ELF-1 (cell line): ENCODE measurements at regions not wholly inside any gene's neighbourhood (a gene's known extent, or its start where the extent isn't known, plus 50 kb on each side); places are given as distances from the start of the nearest gene placed in this dataset.

ENCODE experiments used
- DNase-seq: peaks from one replicate; pipeline ENCODE4 v3.0.0-alpha.2; 2016; ENCODE audit warnings: low read depth, low spot score

GRCh38 chr2:204268458-204268857 lies 276.8 kb upstream of the PARD3B start:
- DNase-seq = no peak

- no peak for DNase-seq
Observed at GRCh38 chr2:204268971-204269370, 276.3 kb upstream of the PARD3B start.

DNA sequence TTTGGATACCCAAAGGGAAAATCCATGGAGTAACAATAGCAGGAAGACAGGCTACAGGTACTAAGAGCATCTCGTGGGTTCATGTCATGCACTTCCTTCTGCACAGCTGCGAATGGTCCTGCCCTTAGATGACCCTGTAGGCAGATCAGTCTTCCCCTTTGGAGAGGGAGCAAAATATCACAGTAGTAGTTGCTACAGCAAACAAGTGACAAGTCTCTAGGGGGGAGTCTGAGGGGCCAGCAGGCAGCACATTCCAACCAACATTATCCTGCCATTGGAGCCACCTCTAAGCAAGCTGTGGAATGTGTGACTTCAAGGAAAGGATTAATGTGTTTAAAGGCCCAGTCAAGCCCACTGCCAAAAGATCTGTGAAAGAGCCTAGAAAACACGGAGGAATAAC lies 273.2 kb upstream of the PARD3B start:
- peak; percentile 58 for DNase-seq

DNA sequence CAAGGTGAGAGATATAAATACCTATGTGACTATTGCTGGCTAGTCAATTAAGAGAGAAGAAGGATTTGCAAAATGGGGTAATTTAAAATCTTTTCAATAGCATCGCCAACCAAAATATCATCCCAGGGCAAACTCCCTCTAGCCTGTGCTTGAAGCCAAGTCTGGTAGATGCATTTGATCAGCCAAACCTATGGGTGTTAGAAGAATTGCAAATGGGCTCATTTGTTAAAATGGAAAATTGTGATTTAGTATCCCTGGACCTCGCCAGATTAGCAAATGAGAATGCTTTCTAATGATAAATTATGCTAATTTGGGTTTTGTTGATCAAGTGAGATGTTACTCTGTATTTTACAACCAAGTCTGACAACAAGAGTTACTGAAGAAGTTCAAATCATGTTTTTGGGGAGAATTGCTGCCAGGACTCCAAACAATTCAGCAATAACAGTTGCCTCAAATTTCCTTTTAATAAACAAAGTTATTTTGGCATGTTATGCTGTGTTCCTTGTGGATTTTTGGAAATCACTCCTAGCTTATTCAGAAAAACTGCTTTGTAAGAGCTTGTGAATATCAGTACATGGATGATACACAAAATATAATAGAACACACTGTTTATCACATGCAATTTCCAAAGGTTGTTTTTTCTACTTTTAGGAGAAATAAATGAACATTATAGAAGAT lies 272.5 kb upstream of the PARD3B start:
- DNase-seq = no peak

GRCh38 chr2:204274429-204274828 lies 270.8 kb upstream of the PARD3B start:
- no peak for DNase-seq

GRCh38 chr2:204274991-204275390 lies 270.3 kb upstream of the PARD3B start:
- DNase-seq = no peak

DNA sequence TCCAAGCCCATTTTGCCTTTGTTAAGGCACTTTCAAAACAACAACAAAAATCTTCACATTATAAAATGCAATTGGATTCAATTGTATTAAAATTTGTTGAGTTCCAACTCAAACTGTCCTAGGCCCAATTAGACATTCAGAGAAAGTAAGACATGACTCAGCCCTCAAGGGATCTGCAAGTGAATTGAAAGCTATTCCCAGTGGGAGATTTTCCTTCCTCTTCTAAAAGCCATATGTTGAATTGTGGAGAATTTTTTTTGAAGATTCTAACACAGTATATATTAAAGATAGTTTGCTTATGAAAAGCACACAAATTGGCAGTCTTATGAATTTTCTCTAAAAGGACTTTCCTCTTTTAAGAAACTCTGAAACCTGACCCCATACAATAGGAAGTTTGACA lies 268.0 kb upstream of the PARD3B start:
- DNase-seq = no peak

- no peak for DNase-seq
Observed at GRCh38 chr2:204278454-204278853, 266.8 kb upstream of the PARD3B start.

DNA sequence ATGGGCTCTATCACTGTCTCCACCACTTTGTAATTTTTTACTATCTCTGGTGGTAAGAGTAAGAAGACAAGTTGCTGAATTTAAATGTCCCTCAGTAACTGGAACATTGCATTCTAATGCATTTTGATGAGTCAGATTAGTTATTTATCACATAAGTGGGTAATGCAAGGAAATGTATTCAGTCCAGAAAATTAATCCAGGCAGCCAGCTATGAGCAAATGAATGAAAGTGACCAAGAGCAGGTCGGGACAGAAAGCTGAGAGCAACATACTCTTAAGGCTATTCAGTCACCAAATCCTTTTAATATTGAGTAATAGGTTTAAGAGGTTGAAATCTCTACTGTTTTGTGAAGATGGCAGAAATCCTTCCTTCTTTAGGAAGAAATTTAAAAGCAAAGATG lies 265.5 kb upstream of the PARD3B start:
- no peak for DNase-seq

DNA sequence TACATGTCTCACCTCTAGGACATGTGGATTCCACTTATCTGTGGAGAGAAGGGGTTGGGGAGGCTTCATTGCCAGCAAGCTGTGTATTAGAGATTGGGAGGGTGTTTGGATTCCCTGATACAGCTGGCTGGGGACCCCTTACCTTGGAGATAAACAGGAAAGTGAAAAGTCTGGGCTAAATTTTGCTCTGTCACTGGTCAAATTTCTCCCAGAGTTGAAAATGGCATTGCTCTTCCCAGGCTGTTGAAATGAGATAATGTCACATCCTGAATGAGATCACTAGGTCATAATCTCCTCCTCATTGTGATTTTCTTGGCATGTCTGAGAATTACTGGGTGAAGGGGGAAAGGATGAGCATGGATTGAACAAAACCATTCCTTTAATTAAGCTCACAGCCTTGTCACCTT lies 265.0 kb upstream of the PARD3B start:
- DNase-seq = no peak

- DNase-seq = no peak
Observed at GRCh38 chr2:204282081-204282480, 263.2 kb upstream of the PARD3B start.

GRCh38 chr2:204282525-204282924 lies 262.8 kb upstream of the PARD3B start:
- DNase-seq = peak; percentile 67

- DNase-seq = no peak
Observed at GRCh38 chr2:204289066-204289465, 256.2 kb upstream of the PARD3B start.

DNA sequence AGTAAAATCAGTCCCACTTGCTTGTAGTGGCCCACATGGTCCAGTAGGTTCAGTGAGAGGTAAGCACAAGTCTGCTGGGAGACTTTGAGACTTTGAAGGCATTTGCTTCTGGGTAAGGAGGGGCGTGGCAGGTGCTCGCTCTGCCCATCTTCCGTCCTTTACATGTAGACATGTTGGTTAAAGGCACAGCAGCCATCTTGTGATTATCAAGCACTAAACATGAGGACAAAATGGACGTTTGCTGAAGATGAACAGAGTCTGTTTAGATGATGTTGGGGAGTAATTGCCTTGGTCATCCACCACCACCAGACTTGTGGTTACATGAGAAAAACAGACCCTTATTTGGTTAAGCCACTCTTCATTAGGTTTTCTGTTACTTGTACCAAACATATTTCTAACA lies 252.8 kb upstream of the PARD3B start:
- DNase-seq = no peak

- DNase-seq = no peak
Observed at GRCh38 chr2:204293884-204294747, 251.2 kb upstream of the PARD3B start.

DNA sequence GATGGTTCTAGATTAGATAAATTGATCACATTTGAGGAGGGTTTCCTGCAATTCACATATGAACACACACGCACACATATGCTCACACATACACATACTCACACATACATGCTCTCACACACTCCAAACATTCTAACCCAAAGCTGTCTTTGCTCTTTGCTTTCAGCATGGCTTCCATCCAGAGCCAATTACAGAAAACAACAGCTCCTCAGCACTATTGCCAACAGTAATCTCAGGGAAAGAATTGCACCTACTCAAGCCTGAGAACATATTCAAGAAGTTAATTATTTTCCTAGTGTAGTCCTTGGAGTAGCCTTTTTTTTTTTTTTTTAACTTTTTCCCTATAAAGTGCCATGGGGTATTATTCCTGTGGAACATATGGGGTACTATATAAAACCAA lies 246.9 kb upstream of the PARD3B start:
- DNase-seq = no peak

DNA sequence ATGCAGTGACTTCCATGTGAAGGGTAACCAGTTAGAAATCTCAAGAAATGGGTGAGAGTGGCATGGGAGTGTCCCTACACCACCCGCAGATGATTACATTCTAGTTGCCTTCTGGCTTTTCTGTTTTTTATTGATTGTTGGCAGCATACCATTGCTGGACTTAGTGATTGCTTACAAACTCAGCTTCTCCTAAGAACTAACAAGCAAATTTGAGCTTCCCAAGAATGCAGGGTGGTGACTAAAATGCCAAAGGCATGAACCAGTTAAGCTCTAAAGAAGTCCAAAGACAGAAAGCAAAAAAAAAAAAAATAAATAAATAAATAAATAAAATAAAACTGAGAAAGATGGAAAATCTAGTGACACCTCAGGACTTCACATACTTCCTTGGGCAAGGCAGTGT lies 245.5 kb upstream of the PARD3B start:
- no peak for DNase-seq

GRCh38 chr2:204306667-204307066 lies 238.6 kb upstream of the PARD3B start:
- no peak for DNase-seq

DNA sequence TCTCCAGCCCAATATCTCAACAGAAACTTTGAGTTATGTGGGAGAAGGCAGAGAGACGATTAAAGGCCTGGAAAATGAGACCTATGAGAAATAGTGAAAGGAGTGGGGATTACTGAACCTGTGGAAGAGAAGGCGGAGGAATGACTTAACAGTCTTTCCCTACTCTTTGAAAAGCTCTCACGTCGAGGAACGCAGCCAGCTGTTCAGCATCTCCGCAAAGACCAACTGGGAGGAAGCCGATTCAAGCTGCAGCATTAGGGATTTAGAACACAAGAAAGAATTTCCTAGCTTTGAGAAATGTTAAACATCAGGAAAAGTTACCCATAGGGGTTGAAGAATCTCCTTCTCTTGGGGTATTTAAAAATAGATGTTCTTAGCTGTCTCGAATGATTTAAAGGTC lies 233.2 kb upstream of the PARD3B start:
- DNase-seq = no peak

GRCh38 chr2:204313256-204313655 lies 232.0 kb upstream of the PARD3B start:
- DNase-seq = peak; percentile 14

- DNase-seq = no peak
Observed at GRCh38 chr2:204315236-204315662, 230.0 kb upstream of the PARD3B start.

DNA sequence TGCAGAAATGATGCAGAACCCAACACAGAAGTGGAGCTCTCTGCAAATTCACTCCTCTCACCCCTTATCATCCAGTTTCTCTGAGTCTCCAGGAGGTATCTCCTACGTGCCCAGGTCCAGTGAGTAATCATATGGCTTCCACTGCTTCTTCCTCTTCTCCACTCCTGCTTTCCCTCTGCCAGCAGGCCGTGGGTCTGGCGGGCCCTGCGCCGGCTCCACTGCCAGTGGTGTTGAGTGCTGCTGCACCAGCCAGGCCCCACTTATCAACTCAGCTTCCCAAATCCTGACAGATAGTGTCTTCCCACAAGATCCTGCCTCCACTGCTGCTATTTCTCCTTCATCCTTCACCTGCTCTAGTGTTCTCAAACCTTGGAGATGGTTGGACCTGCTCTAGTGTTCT lies 227.6 kb upstream of the PARD3B start:
- DNase-seq = no peak
